HL-60 (cell line): ENCODE measurements at regions not wholly inside any gene's neighbourhood (a gene's known extent, or its start where the extent isn't known, plus 50 kb on each side); places are given as distances from the start of the nearest gene placed in this dataset.

ENCODE experiments used
- DNase-seq, 2 experiments: peaks; one replicate each; pipeline ENCODE4 v3.0.0-alpha.2; 2010 to 2020; ENCODE audit warnings: low read depth in 1 of 2, low spot score in 1 of 2
- H3K27ac ChIP-seq: fragments of 250-450 bp; sonication (Bioruptor Pico); replicated peaks from 2 replicates; pipeline ENCODE4 v1.5.1; 2020; ENCODE audit warnings: mild to moderate bottlenecking, moderate library complexity
- H3K27me3 ChIP-seq: fragments of 250-450 bp; sonication (Bioruptor Pico); 2 replicates; pipeline ENCODE4 v1.5.1; 2021; ENCODE audit warnings: mild to moderate bottlenecking, moderate library complexity; ENCODE audit not compliant: insufficient read depth, poor library complexity, severe bottlenecking
- H3K4me3 ChIP-seq: replicated peaks from 2 replicates; pipeline ENCODE4 v1.5.1; 2011; ENCODE audit warnings: mild to moderate bottlenecking, control low read depth, low read length; ENCODE audit not compliant: insufficient read depth
- GABPA ChIP-seq: IDR thresholded peaks from 2 replicates; pipeline ENCODE4 v1.6.1; 2012; ENCODE audit warnings: low read depth
- POLR2AphosphoS5 ChIP-seq: IDR thresholded peaks from 2 replicates; pipeline ENCODE4 v1.6.1; 2012; ENCODE audit warnings: low read depth
- REST ChIP-seq: IDR thresholded peaks from 2 replicates; pipeline ENCODE4 v1.6.1; 2012; ENCODE audit warnings: low read depth; ENCODE audit not compliant: insufficient replicate concordance
- SPI1 ChIP-seq: IDR thresholded peaks from 2 replicates; pipeline ENCODE4 v1.6.1; 2012; ENCODE audit warnings: low read depth, mild to moderate bottlenecking, borderline replicate concordance
- TF ChIP-seq, protein P1 (sequence below): IDR thresholded peaks from one replicate; pipeline ENCODE4 v1.5.1; 2011; ENCODE audit warnings: low read length, control low read depth, inconsistent platforms; ENCODE audit not compliant: insufficient read depth

DNA sequence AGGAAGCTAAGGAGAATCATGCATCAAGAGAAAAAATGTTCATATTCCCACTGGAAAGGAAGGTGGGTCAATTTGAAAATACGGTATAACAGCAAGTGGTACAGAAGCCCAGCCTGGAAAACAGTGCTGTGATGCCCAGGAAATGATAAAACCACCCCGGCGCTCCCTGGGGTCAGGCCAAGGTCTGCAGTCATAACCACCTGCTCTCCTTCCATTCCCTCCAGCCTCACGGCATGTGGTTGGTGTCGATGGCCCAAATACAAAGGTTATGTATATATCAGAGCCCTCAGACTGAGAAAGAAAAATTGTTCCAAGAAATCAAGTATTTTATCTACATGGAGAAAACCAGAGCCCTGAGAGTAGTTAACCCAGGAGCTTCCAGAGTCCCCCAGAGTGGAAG is 208.1 kb upstream of the CDYL start:
- Histone ChIP-seq H3K27me3 (no peaks in the 10 kb centered on the region), H3K4me3 (no peak overlapping the region), H3K27ac (no peak overlapping the region)
- TF ChIP-seq GABPA: no peak
- TF ChIP-seq SPI1: no peak
- TF ChIP-seq REST: no peak
- no peak for TF ChIP-seq POLR2AphosphoS5
- TF ChIP-seq, protein P1, sequence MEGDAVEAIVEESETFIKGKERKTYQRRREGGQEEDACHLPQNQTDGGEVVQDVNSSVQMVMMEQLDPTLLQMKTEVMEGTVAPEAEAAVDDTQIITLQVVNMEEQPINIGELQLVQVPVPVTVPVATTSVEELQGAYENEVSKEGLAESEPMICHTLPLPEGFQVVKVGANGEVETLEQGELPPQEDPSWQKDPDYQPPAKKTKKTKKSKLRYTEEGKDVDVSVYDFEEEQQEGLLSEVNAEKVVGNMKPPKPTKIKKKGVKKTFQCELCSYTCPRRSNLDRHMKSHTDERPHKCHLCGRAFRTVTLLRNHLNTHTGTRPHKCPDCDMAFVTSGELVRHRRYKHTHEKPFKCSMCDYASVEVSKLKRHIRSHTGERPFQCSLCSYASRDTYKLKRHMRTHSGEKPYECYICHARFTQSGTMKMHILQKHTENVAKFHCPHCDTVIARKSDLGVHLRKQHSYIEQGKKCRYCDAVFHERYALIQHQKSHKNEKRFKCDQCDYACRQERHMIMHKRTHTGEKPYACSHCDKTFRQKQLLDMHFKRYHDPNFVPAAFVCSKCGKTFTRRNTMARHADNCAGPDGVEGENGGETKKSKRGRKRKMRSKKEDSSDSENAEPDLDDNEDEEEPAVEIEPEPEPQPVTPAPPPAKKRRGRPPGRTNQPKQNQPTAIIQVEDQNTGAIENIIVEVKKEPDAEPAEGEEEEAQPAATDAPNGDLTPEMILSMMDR: no peak
- no peak for DNase-seq

GRCh38 chr6:4567141-4567540 is 209.1 kb upstream of the CDYL start:
- DNase-seq: no peak
- no peak overlapping the region for H3K27ac ChIP-seq
- H3K27me3 ChIP-seq: no peaks in the 10 kb centered on the region
- TF ChIP-seq, protein P1: no peak
- TF ChIP-seq POLR2AphosphoS5 (no peak), SPI1 (no peak), REST (no peak)
- no peak overlapping the region for H3K4me3 ChIP-seq

DNA sequence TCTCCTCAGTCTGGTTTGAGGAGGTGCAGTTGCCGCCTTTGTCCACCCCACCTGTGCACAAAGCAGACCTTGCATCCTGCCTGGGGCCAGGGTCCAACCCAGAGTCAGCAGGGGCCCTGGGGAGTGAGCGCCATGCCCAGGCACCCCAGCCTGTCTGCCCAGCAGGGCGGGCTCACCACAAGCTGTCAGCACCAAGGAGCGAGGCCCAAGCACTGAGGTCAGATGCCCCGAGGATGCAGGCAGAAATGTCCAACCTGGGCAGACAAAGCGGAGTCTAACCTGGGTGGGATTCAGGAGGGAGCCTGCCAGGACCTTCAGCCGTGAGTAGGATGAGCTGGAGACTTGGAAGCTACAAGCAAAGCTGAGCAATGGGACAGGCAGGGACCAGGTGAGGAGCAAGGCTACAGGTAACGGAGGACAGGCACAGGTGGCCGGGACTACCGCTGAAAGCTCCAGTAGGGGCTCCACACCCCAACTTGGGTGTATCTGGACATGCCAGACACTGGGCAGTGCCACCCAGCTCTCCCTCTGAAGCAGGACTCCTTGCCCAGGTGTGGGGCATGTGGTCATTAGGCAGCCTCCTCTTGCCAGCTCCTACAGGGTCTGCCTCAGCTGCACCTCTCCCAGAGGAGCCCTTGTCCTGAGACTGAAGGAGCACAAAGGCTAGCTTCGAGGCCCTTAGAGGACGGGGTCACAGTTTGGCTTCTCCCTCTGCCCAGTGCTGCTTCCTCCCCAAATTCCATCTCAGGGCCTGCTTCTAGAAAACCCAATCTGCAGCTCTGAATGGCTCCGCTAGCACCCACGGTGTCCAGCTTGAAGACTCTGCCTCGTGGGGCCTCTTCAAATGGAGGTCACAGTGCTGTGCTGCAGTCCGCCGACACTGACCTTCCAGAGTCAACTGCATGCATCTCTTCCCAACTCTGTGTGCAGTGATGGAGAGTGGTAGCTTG is 210.6 kb upstream of the CDYL start:
- no peak overlapping the region for H3K4me3 ChIP-seq
- H3K27ac ChIP-seq: no peak overlapping the region
- H3K27me3 ChIP-seq: no peaks in the 10 kb centered on the region
- no peak for DNase-seq
- no peak for TF ChIP-seq REST
- no peak for TF ChIP-seq SPI1
- TF ChIP-seq GABPA: no peak
- TF ChIP-seq, protein P1: no peak
- no peak for TF ChIP-seq POLR2AphosphoS5
